Motor neuron (in vitro differentiated cells): ENCODE measurements at regions not wholly inside any gene's neighbourhood (a gene's known extent, or its start where the extent isn't known, plus 50 kb on each side); places are given as distances from the start of the nearest gene placed in this dataset.

Experiments
- ATAC-seq, 8 experiments: fragments of 200-7000 bp; cut with Tn5 transposase; replicated peaks in 6 of 8; 2 replicates each; pipeline ENCODE4 v1.8.0; 2021; ENCODE audit warnings: mild to moderate bottlenecking in 8 of 8, moderate library complexity in 8 of 8
- H3K27ac ChIP-seq, 2 donors: fragments of 250-450 bp; sonication (Bioruptor Pico); 2 replicates each; pipeline ENCODE4 v1.9.0; 2021; ENCODE audit warnings: antibody characterized with exemption in 2 of 2, mild to moderate bottlenecking in 2 of 2, moderate library complexity in 1 of 2
- H3K4me1 ChIP-seq, 2 donors: fragments of 250-450 bp; sonication (Bioruptor Pico); replicated peaks in 1 of 2; 2 replicates each; pipeline ENCODE4 v1.6.1; 2021; ENCODE audit warnings: antibody characterized with exemption in 2 of 2, mild to moderate bottlenecking in 2 of 2, moderate library complexity in 1 of 2
- H3K4me3 ChIP-seq, 5 donors: fragments of 250-450 bp; sonication (Bioruptor Pico); 2 replicates each; pipeline ENCODE4 v1.9.0; 2021; ENCODE audit warnings: antibody characterized with exemption in 5 of 5, mild to moderate bottlenecking in 5 of 5, moderate library complexity in 4 of 5
- WGBS, 10 experiments: fragments of 450-650 bp; shearing (Covaris generic); methylation state at CpG; one replicate each; pipeline ENCODE4 v1.0.0; 2022; 5-methylcytosine and 5-hydroxymethylcytosine counted together
- in situ Hi-C, 9 experiments: fragments of 400-800 bp; cut with MboI; loops; one replicate each; pipeline ENCODE4 v1.15.0; 2021; ENCODE audit warnings: low sequenced_read_pairs in 9 of 9, low pct_unique_long_range_greater_than_20kb in 2 of 9; ENCODE audit not compliant: unreplicated experiment in 9 of 9

- ATAC-seq: peak in 3 of 8 experiments; percentile 74 to 90 (median 81)
- 0 to 100% (median 81%) methylated on average over 1 to 5 of the region's 5 CpGs for WGBS, 10 experiments
- Histone ChIP-seq H3K27ac (no peak overlapping the region), H3K4me1 (peaks cover 0 to 2% of the 10 kb centered on the region in 2 donors), H3K4me3 (no peak overlapping the region)
- in situ Hi-C loops: no loop called here
These were observed 117.2 kb downstream of the PXDC1 start for GRCh38 chr6:3634280-3634816.

- ATAC-seq: no peak
- peaks cover under 1 to 2% of the 10 kb centered on the region in 2 donors for H3K4me1 ChIP-seq
- H3K4me3 ChIP-seq: no peak overlapping the region
- in situ Hi-C loops: no loop called here
- 75 to 95% (median 81%) methylated on average over 2 to 5 of the region's 5 CpGs; no CpG with 5 or more reads in 5 of the 10 experiments for WGBS, 10 experiments
- no peak overlapping the region for H3K27ac ChIP-seq
These were observed 117.8 kb downstream of the PXDC1 start for GRCh38 chr6:3633711-3634110.

- in situ Hi-C loops: no loop called here
- H3K4me1 ChIP-seq: peaks cover 3 to 5% of the 10 kb centered on the region in 2 donors
- no peak overlapping the region for H3K27ac ChIP-seq
- no peak overlapping the region for H3K4me3 ChIP-seq
- WGBS, 10 experiments: 68 to 100% (median 81%) methylated on average over 1 to 7 of the region's 7 CpGs; no CpG with 5 or more reads in 1 of the 10 experiments
- ATAC-seq: peak in 5 of 8 experiments; percentile 58 to 83 (median 63)
These were observed 119.6 kb downstream of the PXDC1 start for GRCh38 chr6:3631877-3632276.

GRCh38 chr6:3631186-3631585, 120.3 kb downstream of the PXDC1 start:
- in situ Hi-C loops: no loop called here
- no peak overlapping the region for H3K27ac ChIP-seq
- H3K4me1 ChIP-seq: peaks cover 3 to 5% of the 10 kb centered on the region in 2 donors
- no peak for ATAC-seq
- WGBS, 10 experiments: 85 to 100% (median 100%) methylated on average over 1 to 3 of the region's 3 CpGs; no CpG with 5 or more reads in 3 of the 10 experiments
- H3K4me3 ChIP-seq: no peak overlapping the region

- Histone ChIP-seq H3K4me3 (no peak overlapping the region), H3K4me1 (peaks cover 5% of the 10 kb centered on the region in 2 donors), H3K27ac (no peak overlapping the region)
- 80 to 100% (median 98%) methylated on average over 1 to 3 of the region's 4 CpGs; no CpG with 5 or more reads in 4 of the 10 experiments for WGBS, 10 experiments
- no peak for ATAC-seq
- in situ Hi-C loops: no loop called here
These were observed 121.2 kb downstream of the PXDC1 start for GRCh38 chr6:3630258-3630835.

GRCh38 chr6:3627956-3628835, 123.3 kb downstream of the PXDC1 start:
- in situ Hi-C loops: no loop called here
- H3K4me3 ChIP-seq: no peak overlapping the region
- ATAC-seq: peak in 1 of 8 experiments; percentile 18
- 41 to 86% (median 74%) methylated on average over 1 to 18 of the region's 20 CpGs for WGBS, 10 experiments
- peaks cover 17% of the 10 kb centered on the region in 2 donors for H3K4me1 ChIP-seq
- no peak overlapping the region for H3K27ac ChIP-seq

GRCh38 chr6:3627501-3627900, 124.0 kb downstream of the PXDC1 start:
- ATAC-seq: no peak
- H3K27ac ChIP-seq: no peak overlapping the region
- in situ Hi-C loops: no loop called here
- H3K4me1 ChIP-seq: peaks cover 17% of the 10 kb centered on the region in 2 donors
- no peak overlapping the region for H3K4me3 ChIP-seq
- 33 to 95% (median 87%) methylated on average over 3 to 7 of the region's 9 CpGs; no CpG with 5 or more reads in 3 of the 10 experiments for WGBS, 10 experiments

- in situ Hi-C loops: no loop called here
- ATAC-seq: peak in 1 of 8 experiments; percentile 52
- Histone ChIP-seq H3K4me1 (peaks cover 15 to 17% of the 10 kb centered on the region in 2 donors), H3K27ac (no peak overlapping the region), H3K4me3 (no peak overlapping the region)
- WGBS, 10 experiments: 71 to 100% (median 100%) methylated on average over 1 to 14 of the region's 14 CpGs; no CpG with 5 or more reads in 3 of the 10 experiments
These were observed 125.4 kb downstream of the PXDC1 start for GRCh38 chr6:3625980-3626563.

- 50 to 82% (median 66%) methylated on average over 2 to 9 of the region's 16 CpGs; no CpG with 5 or more reads in 4 of the 10 experiments for WGBS, 10 experiments
- in situ Hi-C loops: no loop called here
- Histone ChIP-seq H3K4me3 (no peak overlapping the region), H3K27ac (no peak overlapping the region), H3K4me1 (peaks cover 15 to 17% of the 10 kb centered on the region in 2 donors)
- peak in 7 of 8 experiments; percentile 26 to 83 (median 70) for ATAC-seq
These were observed 126.1 kb downstream of the PXDC1 start for GRCh38 chr6:3625149-3625979.

- Histone ChIP-seq H3K4me1 (peaks cover 15 to 17% of the 10 kb centered on the region in 2 donors), H3K4me3 (no peak overlapping the region), H3K27ac (no peak overlapping the region)
- WGBS, 10 experiments: 56 to 80% (median 70%) methylated on average over 1 to 10 of the region's 14 CpGs; no CpG with 5 or more reads in 6 of the 10 experiments
- peak in 4 of 8 experiments; percentile 41 to 59 (median 50) for ATAC-seq
- in situ Hi-C loops: no loop called here
These were observed 127.0 kb downstream of the PXDC1 start for GRCh38 chr6:3624250-3625136.

GRCh38 chr6:3623451-3624249, 127.9 kb downstream of the PXDC1 start:
- H3K4me3 ChIP-seq: no peak overlapping the region
- in situ Hi-C loops: no loop called here
- peaks cover 15 to 16% of the 10 kb centered on the region in 2 donors for H3K4me1 ChIP-seq
- peak in 4 of 8 experiments; percentile 37 to 64 (median 52) for ATAC-seq
- 62 to 100% (median 92%) methylated on average over 4 to 17 of the region's 28 CpGs; no CpG with 5 or more reads in 3 of the 10 experiments for WGBS, 10 experiments
- no peak overlapping the region for H3K27ac ChIP-seq
